ENCODE measurements at regions not wholly inside any gene's neighbourhood (a gene's known extent, or its start where the extent isn't known, plus 50 kb on each side); places are given as distances from the start of the nearest gene placed in this dataset.

DNA sequence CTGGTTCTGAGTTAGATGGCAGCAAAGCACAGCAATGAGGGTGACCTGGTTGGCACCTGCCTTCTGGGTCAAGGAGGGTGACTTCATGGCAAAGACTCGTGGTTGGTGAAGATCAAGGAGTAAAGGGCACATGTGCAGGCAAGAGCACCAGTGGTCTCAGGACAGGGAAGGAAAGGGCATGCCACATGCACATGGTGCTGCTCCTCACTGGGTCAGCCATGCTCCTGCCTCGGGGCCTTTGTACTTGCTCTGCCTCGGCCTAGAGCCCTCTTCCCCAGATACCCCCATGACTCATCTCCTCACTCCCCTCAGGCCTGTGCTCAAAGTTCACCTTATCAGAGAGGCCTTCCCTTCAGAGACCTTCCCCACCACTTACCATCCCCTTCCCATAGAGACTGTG, 106.7 kb upstream of the KDM7A start:
- no peak overlapping the region for H3K18ac ChIP-seq (ENCODE audit: insufficient read length, low read depth, low read length)
- H2BK12ac ChIP-seq (ENCODE audit: insufficient read length, low read depth, low read length) = no peak overlapping the region
- H2BK5ac ChIP-seq (ENCODE audit: insufficient read length, low read length) = no peak overlapping the region
- no peaks in the 10 kb centered on the region for H3K79me1 ChIP-seq (ENCODE audit: insufficient read depth, low read depth, low read length, poor library complexity, severe bottlenecking)
- no peak overlapping the region for H3K14ac ChIP-seq (ENCODE audit: insufficient read depth, low read length)
- H4K8ac ChIP-seq (replicated peaks; ENCODE audit: insufficient read length, low read depth, low read length) = peak overlapping the region; percentile 47
- DNase-seq = no peak
- H3K79me2 ChIP-seq (ENCODE audit: insufficient read depth, low read length) = no peaks in the 10 kb centered on the region
- no peak overlapping the region for H4K91ac ChIP-seq (ENCODE audit: insufficient read length, low read depth, low read length)
- no peak overlapping the region for H3K27ac ChIP-seq (ENCODE audit: insufficient read length, low read depth, low read length)
- H3K4me1 Mint-ChIP-seq = peaks cover 7 to 8% of the 10 kb centered on the region in 2 experiments
- no peaks in the 10 kb centered on the region for H3K9me3 ChIP-seq (ENCODE audit: control insufficient read depth, low read depth, low read length)
- no peak overlapping the region for H3K9ac ChIP-seq (ENCODE audit: extremely low read depth, insufficient read length, low read length)
- no peaks in the 10 kb centered on the region for H3K23me2 ChIP-seq (ENCODE audit: insufficient read length, low read depth, low read length, poor library complexity, severe bottlenecking)
- H4K20me1 ChIP-seq (ENCODE audit: control insufficient read depth, insufficient read depth, insufficient read length) = no peaks in the 10 kb centered on the region
- peaks cover 2% of the 10 kb centered on the region for H3K27me3 Mint-ChIP-seq (ENCODE audit: low read depth)
- no peak overlapping the region for H3K23ac ChIP-seq (ENCODE audit: insufficient read length, low read depth, low read length)
- H3K27ac Mint-ChIP-seq = no peak overlapping the region
- no peak overlapping the region for H3K4ac ChIP-seq (ENCODE audit: low read depth, low read length)
- no peak overlapping the region for H2BK120ac ChIP-seq (ENCODE audit: low read depth, low read length, poor library complexity, severe bottlenecking)
- H3K4me3 Mint-ChIP-seq = no peak overlapping the region
- H3K36me3 Mint-ChIP-seq (ENCODE audit: insufficient read depth in 1 of 3, low read depth in 3 of 3) = no peaks in the 10 kb centered on the region
- no peak overlapping the region for H4K5ac ChIP-seq (ENCODE audit: insufficient read length, low read depth, low read length)
- H3T11ph ChIP-seq (ENCODE audit: low read length) = no peak overlapping the region
- H2BK20ac ChIP-seq (ENCODE audit: low read depth, low read length, poor library complexity, severe bottlenecking) = no peak overlapping the region
- no peak overlapping the region for H3K4me2 ChIP-seq (ENCODE audit: insufficient read depth, insufficient read length, low read length)
- H2BK15ac ChIP-seq (ENCODE audit: low read depth, low read length) = no peak overlapping the region
- no peak overlapping the region for H2AFZ ChIP-seq (ENCODE audit: low read length)
- no peaks in the 10 kb centered on the region for H3K4me1 ChIP-seq (ENCODE audit: insufficient read depth, low read length)
- no peak overlapping the region for H3K56ac ChIP-seq (ENCODE audit: insufficient read length, low read depth, low read length)
- no peaks in the 10 kb centered on the region for H3K9me3 Mint-ChIP-seq
- H3K27me3 ChIP-seq (ENCODE audit: insufficient read depth, low read length) = no peaks in the 10 kb centered on the region
- WGBS (ENCODE audit: extremely low coverage, insufficient read length, low lambda C conversion rate) = no CpG with 5 or more reads among the region's 3 CpGs
- no peak overlapping the region for H2AK5ac ChIP-seq (ENCODE audit: insufficient read length, low read length)
- TF ChIP-seq, protein P1, sequence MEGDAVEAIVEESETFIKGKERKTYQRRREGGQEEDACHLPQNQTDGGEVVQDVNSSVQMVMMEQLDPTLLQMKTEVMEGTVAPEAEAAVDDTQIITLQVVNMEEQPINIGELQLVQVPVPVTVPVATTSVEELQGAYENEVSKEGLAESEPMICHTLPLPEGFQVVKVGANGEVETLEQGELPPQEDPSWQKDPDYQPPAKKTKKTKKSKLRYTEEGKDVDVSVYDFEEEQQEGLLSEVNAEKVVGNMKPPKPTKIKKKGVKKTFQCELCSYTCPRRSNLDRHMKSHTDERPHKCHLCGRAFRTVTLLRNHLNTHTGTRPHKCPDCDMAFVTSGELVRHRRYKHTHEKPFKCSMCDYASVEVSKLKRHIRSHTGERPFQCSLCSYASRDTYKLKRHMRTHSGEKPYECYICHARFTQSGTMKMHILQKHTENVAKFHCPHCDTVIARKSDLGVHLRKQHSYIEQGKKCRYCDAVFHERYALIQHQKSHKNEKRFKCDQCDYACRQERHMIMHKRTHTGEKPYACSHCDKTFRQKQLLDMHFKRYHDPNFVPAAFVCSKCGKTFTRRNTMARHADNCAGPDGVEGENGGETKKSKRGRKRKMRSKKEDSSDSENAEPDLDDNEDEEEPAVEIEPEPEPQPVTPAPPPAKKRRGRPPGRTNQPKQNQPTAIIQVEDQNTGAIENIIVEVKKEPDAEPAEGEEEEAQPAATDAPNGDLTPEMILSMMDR (conservative IDR thresholded peaks at IDR 0.05) = no peak

Data from H9 (cell line).